MV-4-11 (cell line): ENCODE measurements at regions not wholly inside any gene's neighbourhood (a gene's known extent, or its start where the extent isn't known, plus 50 kb on each side); places are given as distances from the start of the nearest gene placed in this dataset.

Source experiments
- DNase-seq: peaks from one replicate; lab custom pipeline; 2025; lab: John Stamatoyannopoulos, UW

GRCh38 chr4:132860976-132861375 lies 288.1 kb upstream of the PCDH10 start:
- DNase-seq = no peak

GRCh38 chr4:132863619-132864018 lies 285.5 kb upstream of the PCDH10 start:
- DNase-seq = no peak

- DNase-seq = no peak
These were observed 283.6 kb upstream of the PCDH10 start for GRCh38 chr4:132865458-132865857.

GRCh38 chr4:132865922-132866321 lies 283.2 kb upstream of the PCDH10 start:
- no peak for DNase-seq

GRCh38 chr4:132866616-132867015 lies 282.5 kb upstream of the PCDH10 start:
- DNase-seq = no peak

- DNase-seq = no peak
These were observed 255.3 kb upstream of the PCDH10 start for GRCh38 chr4:132893787-132894186.

GRCh38 chr4:132901224-132901623 lies 247.9 kb upstream of the PCDH10 start:
- no peak for DNase-seq

GRCh38 chr4:132910229-132910748 lies 238.8 kb upstream of the PCDH10 start:
- DNase-seq = no peak

GRCh38 chr4:132918096-132918495 lies 231.0 kb upstream of the PCDH10 start:
- DNase-seq = no peak

GRCh38 chr4:132923516-132923915 lies 225.6 kb upstream of the PCDH10 start:
- no peak for DNase-seq

- no peak for DNase-seq
These were observed 214.2 kb upstream of the PCDH10 start for GRCh38 chr4:132934911-132935310.

GRCh38 chr4:132955146-132955545 lies 193.9 kb upstream of the PCDH10 start:
- DNase-seq = no peak

- DNase-seq = no peak
These were observed 192.1 kb upstream of the PCDH10 start for GRCh38 chr4:132956962-132957361.

- no peak for DNase-seq
These were observed 190.4 kb upstream of the PCDH10 start for GRCh38 chr4:132958457-132959263.

- no peak for DNase-seq
These were observed 167.5 kb upstream of the PCDH10 start for GRCh38 chr4:132981611-132982010.

GRCh38 chr4:132982151-132982550 lies 166.9 kb upstream of the PCDH10 start:
- DNase-seq = no peak

- no peak for DNase-seq
These were observed 158.0 kb upstream of the PCDH10 start for GRCh38 chr4:132991111-132991510.

- DNase-seq = no peak
These were observed 156.4 kb upstream of the PCDH10 start for GRCh38 chr4:132992686-132993085.

GRCh38 chr4:132998585-132999230 lies 150.4 kb upstream of the PCDH10 start:
- no peak for DNase-seq

GRCh38 chr4:133000012-133000411 lies 149.1 kb upstream of the PCDH10 start:
- DNase-seq = no peak

GRCh38 chr4:133003169-133003568 lies 145.9 kb upstream of the PCDH10 start:
- DNase-seq = no peak

GRCh38 chr4:133014473-133015135 lies 134.5 kb upstream of the PCDH10 start:
- no peak for DNase-seq

- DNase-seq = no peak
These were observed 103.8 kb upstream of the PCDH10 start for GRCh38 chr4:133045288-133045687.
